ENCODE measurements at regions not wholly inside any gene's neighbourhood (a gene's known extent, or its start where the extent isn't known, plus 50 kb on each side); places are given as distances from the start of the nearest gene placed in this dataset.
"Not testable (repeated sequence)": the region's sequence is repeated elsewhere in the genome, so short reads cannot be mapped to it uniquely, and the experiment has no call there.

DNA sequence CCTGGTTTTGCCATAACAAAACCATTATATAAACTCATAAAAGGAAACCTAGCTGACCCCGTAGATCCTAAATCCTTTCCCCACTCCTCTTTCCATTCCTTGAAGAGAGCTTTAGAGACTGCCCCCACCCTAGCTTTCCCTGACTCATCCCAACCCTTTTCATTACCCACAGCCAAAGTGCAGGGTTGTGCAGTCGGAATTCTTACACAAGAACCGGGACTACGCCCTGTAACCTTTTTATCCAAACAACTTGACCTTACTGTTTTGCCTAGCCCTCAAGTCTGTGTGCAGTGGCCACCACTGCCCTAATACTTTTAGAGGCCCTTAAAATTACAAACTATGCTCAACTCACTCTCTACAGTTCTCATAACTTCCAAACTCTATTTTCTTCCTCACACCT lies 116.0 kb upstream of the PTPN13 start:
- not testable (repeated sequence) for DNase-seq (ENCODE audit: low read depth in 2 of 2)

DNA sequence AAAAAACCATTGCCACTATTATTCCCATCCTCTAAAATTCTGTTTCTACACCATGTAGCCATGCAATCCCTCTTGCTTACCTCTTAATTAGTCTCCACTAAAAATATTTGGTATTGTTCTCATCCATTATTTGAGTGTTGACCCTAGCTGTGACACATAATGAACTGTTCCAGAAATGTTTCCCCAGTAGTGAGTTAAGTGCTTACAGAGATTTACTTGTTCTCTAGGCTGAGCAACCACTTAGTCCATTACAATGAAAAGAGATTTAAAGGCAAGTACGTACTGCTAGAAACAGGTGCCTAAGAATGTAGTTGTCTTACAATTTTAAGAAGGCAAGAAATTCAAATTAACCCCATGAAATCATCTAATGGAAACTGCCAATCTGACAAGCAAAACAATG lies 112.7 kb upstream of the PTPN13 start:
- no peak for DNase-seq (ENCODE audit: low read depth in 2 of 2)

DNA sequence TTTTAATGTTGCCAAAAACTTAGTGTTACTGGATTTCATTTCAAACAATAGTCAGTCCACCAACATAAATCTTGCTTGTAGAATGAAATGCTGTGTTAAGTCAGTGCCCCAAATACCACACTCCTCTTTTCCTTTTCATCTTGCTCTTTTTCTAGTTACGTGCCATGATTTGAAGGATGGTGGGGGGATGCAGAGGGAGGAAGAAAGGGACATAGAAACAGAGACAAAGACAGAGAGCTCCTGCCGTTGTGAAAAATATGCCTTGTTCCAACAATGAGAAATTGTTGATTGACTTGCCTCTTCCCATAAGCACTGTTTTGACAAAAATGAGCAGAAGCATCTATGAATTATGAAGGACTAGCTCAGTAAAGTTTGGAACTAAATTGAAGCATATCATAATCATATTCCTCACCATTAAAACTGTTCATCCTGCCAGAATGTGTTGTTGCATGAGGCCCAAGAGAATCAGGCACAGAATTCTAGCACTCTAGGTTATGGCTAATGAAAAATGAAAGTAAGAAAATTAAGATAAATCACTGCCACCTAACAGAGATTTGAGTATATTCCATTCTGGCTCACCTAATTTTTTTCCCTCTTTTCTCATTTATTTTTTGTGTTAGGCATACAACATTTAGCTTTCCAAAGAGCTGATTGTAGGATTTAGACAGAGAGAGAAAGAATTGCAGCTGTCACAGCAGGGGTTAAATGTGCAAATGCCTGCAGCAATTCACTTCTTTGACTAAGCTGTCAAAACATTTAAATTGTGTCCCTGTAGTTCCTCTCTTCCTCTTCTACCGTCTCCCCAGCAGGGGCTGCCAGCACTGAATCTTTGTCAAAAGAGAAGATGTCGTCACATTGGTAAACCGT lies 111.6 kb upstream of the PTPN13 start:
- no peak for DNase-seq (ENCODE audit: low read depth in 2 of 2)

DNA sequence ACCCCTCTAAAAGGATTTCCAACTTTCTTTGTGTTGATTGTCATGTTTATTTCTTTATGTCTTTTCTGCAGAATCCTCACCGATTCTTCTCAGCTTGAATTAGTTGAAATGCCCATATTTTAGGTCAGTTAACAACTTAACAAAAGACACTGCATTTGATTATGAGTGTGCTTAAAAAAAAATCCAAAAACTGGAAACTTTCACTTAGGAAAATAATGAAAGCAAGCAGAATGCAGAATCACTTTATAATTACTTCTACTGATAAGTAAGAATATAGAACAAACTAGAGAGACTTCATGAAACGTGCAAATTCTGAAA lies 111.0 kb upstream of the PTPN13 start:
- no peak for DNase-seq (ENCODE audit: low read depth in 2 of 2)

DNA sequence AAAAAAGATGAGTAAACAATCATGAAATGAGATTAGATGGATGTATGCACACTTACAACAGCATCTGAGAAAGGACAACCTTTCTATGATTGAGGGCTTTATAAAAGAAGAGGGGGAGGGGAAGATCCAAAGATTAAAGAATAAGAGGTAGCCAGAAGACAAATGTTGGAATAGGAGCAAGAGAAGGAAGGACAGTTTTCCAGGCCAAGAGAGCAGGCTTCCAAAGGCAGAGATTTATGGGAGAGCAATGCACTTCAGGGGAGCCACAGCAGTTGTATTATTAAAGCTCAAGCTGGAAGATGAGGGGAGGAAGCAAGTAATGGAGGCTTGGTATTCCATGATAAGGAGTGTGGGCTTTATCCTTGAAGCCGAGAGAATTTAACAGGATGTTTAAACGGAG lies 110.3 kb upstream of the PTPN13 start:
- no peak for DNase-seq (ENCODE audit: low read depth in 2 of 2)

DNA sequence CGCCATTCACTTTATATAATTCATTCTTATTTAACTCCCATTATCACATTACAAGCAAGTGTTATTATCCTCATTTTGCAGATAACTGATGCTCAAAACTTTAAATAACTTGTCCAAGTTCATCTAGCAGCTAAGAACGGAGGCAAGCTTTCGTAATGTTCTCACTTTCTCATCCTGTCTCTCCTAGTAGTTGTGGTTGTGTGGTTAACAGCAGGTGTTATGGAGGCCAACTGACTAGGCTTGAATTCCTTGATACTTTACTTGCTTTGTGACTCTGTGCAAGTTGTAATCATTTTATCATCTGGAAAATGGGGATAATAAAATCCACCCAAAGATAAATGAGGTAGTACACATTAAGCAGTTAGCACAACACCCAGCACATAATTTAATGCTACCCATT lies 109.9 kb upstream of the PTPN13 start:
- no peak for DNase-seq (ENCODE audit: low read depth in 2 of 2)

DNA sequence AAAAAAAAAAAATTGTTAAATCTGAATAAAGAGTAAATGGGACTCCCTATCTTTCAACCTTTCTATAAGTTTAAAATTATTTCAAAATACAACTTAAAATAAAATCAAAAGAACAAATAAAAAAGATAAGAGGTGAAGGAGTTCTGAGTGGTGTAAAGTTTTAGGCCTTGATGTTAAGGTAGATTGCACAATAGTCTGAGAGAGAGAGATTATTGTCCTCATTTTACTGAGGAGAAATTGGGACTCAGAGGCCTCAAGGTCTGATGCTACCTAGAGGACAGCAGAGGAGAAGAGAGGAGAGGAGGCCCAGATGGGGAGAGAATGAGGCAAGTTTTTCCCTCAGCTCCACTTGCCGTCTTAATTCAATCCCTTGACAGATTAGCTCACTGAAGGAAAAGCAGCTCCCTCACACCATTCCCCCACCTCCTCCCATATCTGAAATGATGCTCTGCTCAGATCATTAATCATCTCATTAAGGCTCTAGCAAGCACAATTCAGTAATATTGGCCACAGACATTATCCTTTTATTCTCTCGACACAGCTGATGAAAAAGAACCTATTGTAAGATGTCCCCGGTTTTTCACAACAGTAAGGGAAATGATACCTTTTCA lies 106.3 kb upstream of the PTPN13 start:
- no peak for DNase-seq (ENCODE audit: low read depth in 2 of 2)

DNA sequence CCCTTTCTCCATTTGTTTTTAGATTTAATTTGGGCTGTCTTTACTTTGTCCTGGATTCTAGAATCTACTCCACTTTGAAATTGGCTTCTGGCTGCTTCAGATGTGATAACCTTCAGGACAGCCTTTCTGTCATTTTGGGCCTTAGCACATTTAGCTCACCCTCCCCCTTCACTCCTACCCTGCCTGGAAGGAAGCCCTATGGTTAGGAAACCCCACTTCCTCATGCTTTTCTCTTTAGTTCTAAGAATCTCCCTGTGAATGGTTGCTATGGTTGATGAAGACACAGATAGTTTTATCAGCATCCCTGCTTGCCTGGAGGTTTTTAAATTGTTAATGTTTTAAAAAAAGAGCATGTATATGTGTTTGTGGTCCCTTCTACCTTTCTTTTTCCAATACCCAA lies 100.7 kb upstream of the PTPN13 start:
- DNase-seq (ENCODE audit: low read depth in 2 of 2), result no peak

DNA sequence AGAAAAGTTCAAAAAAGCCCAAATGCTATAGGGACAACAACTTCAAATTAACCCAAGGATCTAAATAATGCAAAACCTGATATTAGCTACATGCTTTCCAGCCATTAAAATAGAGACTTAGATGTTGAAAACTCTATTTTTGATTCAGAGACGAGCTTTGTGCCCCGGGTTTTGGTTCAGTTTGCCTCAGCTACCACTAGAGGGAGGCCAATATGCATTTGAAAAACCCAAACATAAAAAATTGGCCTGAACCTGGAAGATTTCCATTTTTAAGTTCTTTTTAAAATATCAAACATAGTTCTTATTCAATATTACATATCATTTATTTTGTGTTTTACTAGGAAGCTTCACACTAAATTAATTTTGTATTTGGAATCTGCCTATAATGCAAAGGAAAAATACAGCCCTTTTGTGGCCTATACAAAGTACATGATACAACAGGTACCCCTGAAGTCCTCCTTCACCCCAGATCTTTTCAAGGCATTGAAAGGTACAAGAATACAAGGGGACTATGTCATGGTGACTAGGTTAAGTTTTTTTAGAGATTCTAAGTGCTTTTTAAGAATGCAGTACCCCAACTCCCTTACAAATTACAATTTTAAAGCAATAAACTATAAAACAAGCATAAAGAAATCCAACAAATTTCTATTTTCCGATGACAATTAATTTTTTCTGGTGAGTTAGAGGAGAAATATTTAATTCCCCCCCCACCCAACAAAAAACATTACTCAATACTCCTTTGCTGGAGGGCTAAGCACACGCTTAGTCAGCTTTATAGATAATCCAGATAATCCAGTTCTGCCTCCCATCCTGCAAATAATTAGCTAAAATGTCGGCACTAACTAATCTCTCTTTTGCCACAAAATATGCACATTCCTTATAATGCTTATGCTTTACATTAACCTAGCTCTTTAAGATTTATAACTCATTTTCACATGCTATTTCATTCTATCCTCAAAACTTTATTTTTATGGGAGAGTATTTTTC lies 97.7 kb upstream of the PTPN13 start:
- peak in 1 of 2 donors; percentile 3 for DNase-seq (ENCODE audit: low read depth in 2 of 2)

DNA sequence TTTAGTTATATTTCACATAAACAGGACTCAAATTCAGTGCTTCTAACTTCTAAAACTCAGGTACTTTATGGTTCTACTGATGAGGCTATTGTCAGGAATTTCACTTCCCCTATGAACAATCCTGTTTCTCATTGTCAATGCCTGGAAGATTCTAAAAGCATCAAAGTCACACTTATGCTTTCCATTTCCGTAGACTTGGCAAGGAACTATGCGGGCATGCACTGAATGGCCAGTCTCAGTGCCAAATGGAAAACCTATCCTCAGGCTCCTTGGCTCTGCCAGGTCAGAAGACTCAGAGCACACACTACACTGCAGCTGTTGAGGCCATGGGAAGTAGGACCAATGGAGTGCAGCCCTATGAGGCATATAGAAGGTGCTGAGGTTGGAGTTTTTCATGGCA lies 97.0 kb upstream of the PTPN13 start:
- no peak for DNase-seq (ENCODE audit: low read depth in 2 of 2)

DNA sequence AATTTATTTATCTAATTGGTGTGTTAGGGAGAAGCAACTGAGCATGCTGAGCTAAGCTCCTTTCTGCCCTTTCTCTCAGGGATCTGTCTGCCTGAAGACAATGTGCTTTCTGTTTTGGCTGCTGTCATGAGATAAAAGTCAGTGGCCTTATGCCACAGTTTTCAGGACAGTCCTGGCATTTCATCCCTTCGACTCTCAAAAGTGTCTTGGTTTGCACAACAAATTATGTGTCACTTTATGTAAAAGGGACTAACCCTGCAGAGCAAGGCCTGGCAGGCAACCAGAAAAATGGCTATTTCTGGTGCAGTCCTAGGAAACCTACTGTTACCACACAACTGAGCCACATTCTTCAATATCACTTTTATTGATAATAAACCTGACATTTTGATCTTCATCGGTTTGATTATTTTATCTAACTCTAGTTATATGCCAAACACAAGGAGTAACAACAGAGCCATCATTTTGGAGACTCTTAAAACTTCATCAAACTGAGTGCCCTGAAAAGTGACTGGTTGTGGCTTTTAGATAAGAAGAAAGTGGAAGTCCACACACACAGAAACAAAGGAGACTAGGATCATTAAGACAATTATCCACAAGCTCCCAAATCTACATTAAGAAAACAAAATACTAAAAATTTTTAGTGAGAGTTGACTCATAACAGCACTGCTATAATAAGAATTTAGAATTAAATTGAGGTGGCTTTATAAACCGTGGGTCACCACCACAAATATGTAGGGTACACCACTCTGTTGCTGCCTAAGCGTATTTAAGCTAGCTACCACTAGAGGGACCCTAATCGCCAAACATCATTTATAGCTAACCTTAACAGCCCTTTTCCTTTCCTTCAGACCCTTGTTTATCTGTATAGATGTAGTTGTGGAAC lies 95.9 kb upstream of the PTPN13 start:
- DNase-seq (ENCODE audit: low read depth in 2 of 2), result no peak

DNA sequence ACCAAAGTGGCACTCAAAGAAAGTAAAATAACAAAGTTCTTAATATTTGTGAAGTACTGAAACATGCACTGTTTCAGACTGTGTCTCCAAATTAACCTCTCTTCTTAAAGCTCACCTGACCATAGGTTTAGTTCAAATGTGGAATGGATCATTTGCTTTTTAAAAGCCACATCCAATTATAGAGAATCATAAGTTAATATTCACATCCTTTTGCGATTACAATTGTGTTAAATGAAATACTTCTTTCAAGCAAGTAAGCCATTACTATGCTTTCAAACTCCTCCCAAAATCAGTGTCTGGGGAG lies 95.3 kb upstream of the PTPN13 start:
- DNase-seq (ENCODE audit: low read depth in 2 of 2), result no peak

DNA sequence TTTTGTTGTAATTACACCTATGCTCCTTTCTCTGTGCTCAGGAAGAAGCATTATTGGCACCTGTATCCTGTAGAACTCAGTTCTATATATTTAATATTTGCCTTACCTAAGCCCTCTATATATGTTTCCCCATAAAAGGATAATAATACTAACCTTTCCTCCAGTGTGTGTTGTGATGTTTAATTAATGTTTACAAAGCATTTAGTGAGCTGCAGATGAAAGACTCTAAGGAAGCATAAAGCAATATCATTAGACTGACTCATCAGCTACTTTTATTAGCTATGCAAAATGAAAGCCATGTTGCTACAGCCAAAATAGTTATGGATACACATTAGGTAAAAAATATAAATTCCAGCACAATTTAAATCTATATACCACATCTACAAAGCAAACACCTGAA lies 93.6 kb upstream of the PTPN13 start:
- DNase-seq (ENCODE audit: low read depth in 2 of 2), result no peak

DNA sequence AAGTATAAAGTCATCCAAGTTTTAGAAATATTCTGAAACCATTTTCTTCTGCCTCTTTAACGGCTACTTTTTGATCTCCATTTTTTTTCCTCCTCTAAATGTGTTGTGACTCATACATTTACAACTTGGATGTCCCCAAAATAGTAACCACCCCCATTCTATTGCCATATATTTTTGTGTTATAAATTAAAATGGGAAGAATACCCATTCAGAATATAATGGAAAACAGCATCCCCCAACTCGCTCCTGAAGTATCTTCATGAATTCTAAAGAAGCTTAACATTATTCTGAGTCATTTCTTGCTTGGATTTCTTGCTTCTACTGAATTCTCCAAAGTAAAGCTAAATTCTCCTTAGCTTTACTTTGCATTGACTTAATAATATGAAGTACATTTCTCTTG lies 92.0 kb upstream of the PTPN13 start:
- DNase-seq (ENCODE audit: low read depth in 2 of 2), result no peak

DNA sequence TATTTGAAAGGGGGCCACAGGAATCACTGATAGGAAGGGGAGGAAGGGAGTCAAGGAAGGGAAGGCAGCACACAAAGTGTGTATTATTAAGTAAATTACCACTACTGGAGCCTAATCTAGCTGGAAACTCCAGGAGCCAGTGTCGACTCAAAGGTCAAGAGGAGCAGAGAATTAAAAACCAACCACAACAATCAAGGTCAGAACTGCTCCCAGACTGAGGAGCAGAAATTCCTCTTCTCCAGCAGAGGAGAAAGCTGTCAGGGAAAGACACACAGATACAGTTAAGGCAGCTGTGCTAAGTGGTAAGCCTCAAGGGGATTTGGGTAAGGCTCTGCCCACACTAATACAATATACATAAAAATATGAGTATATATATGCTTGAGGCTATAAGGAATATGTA lies 87.5 kb upstream of the PTPN13 start:
- DNase-seq (ENCODE audit: low read depth in 2 of 2), result no peak

DNA sequence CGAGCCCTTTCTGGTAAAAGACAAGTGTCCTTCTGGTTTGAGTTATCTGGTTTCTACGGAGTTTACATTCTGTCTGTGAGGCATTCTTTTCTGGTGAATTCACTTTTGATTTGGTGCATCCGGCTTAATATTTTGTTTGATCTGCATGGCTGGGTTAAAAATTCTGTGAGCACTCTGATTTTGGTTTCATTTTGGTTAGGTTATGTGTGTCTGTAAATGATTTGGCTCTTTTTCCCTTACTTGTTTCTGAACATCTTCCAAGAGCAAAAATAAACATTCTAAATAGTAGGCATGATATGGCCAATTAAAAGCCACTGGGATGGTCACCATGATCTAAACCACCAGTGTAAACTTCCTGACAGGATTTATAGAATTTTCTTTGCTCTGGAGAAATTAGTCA lies 85.7 kb upstream of the PTPN13 start:
- no peak for DNase-seq (ENCODE audit: low read depth in 2 of 2)

DNA sequence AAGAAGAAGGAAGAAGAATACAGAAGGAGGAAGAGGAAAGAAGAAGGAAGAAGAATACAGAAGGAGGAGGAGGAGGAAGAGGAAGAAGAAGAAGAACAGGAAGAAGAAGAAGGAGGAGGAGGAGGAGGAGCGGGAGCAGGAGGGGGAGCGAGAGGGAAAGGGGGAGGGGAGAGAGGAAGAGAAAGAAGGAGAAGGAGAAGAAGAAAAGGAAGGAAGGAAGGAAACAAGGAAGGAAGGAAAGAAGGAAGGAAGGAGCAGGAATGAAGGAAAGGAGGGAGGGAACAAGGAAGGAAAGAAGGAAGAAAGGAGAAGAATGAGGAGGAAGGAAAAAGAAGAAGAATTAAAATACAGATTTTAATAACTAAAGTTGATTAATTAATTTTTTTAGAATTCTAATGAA lies 82.5 kb upstream of the PTPN13 start:
- no peak for DNase-seq (ENCODE audit: low read depth in 2 of 2)

DNA sequence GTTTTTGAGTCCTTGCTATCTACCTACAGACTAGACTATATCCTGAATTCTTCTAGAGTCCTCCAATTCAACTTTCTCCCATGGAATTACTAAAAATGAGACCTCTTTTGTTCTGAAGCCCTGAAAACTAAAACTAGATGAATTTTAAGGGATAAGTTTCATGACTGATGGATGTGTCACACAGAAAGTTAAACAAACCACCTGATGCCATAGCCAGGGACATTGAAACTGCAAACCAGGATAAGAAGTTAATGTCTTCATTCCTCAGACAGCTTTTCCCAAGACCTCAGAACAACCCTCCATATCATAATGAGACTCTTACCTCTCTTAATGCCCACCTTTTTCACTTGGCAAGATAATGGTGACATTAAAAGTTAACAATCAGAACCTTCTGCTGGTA lies 81.5 kb upstream of the PTPN13 start:
- no peak for DNase-seq (ENCODE audit: low read depth in 2 of 2)

DNA sequence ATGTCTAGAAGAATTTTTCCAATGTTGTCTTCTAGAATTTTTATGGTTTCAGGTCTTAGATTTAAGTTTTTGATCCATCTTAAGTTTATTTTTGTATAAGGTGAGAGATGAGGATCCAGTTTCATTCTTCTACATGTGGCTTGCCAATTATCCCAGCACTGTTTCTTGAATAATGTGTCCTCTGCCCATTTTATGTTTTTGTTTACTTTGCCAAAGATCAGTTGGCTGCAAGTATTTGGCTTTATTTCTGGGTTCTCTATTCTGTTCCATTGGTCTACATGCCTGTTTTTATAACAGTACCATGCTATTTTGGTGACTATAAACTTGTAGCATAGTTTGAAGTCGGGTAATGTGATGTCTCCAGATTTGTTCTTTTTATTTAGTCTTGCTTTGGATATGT lies 78.2 kb upstream of the PTPN13 start:
- not testable (repeated sequence) for DNase-seq (ENCODE audit: low read depth in 2 of 2)

DNA sequence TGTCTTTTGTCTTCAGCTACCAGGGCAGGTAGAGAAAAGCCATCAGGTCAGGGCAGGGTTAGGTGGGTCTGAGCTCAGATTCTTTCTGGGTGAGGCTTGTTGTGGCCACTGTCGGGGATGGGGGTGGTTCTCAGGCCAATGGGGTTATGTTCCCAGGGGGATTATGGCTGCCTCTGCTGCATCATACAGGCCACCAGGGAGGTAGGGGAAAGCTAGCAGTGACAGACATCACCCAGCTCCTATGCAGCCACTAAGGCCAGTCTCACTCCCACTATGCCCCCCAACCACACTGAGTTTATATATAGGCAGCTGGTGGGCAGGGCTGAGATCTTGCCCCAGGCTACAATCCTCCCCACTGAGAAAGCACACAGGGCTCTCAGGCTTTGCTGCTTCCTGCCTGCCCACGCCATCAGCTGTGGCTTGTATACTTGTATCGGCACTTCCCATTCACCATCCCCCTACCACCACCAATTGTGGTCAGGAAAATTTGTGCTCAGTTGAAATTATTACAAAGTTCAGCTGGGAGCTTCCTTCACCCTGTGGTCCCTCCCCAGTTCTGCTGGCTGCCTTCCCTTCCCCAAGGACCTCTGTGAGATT lies 72.6 kb upstream of the PTPN13 start:
- DNase-seq (ENCODE audit: low read depth in 2 of 2), result no peak

DNA sequence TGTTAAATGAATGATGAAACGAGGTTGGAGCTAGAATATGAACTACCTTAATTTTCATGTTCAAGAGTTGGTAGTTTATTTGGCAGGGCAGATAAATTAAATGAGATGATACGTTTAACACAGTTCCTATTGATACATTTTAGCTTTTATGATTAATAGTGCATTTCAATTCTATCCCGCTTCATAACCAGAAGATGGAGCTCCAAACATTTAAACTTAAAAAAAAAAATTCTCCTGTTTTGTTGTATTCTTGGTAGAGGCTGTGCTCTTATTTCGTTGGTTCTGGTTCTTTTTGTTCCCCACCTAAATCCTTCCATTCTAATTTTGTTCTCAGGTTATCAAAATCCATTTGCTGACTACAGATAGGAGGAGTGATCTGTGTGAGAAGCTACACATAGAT lies 71.8 kb upstream of the PTPN13 start:
- DNase-seq (ENCODE audit: low read depth in 2 of 2), result no peak
